ENCODE measurements at regions not wholly inside any gene's neighbourhood (a gene's known extent, or its start where the extent isn't known, plus 50 kb on each side); places are given as distances from the start of the nearest gene placed in this dataset.

GRCh38 chr14:22168092-22168955, 420.7 kb downstream of the DAD1 start:
- ATAC-seq (no peak), DNase-seq (no peak)
- no peaks in the 10 kb centered on the region for H3K36me3 ChIP-seq
- H3K27ac ChIP-seq = no peak overlapping the region
- no peak overlapping the region for H3K4me3 ChIP-seq
- H3K4me1 ChIP-seq = no peaks in the 10 kb centered on the region
- H3K27me3 ChIP-seq = peaks cover 0 to 7% (median 3%) of the 10 kb centered on the region in 7 donors
- TF ChIP-seq CTCF (IDR thresholded peaks at IDR 0.05) = no peak
- WGBS, 2 donors = 82 to 85% methylated on average over 8 of the region's 8 CpGs
- intact Hi-C loops (cut with DNase I) = no loop called here
- H3K9me3 ChIP-seq = no peaks in the 10 kb centered on the region

- intact Hi-C loops (cut with DNase I) = no loop called here
- no peak overlapping the region for H3K4me3 ChIP-seq
- H3K36me3 ChIP-seq = no peaks in the 10 kb centered on the region
- DNase-seq (no peak), ATAC-seq (no peak)
- H3K4me1 ChIP-seq = no peaks in the 10 kb centered on the region
- WGBS, 2 donors = 50 to 51% methylated on average over 3 of the region's 3 CpGs
- no peak overlapping the region for H3K27ac ChIP-seq
- H3K9me3 ChIP-seq = no peaks in the 10 kb centered on the region
- peaks cover 0 to 7% (median 3%) of the 10 kb centered on the region in 7 donors for H3K27me3 ChIP-seq
- TF ChIP-seq CTCF (IDR thresholded peaks at IDR 0.05) = no peak
Measured at GRCh38 chr14:22164616-22165015, 424.4 kb downstream of the DAD1 start.

- peak in 3 of 9 donors; percentile 15 to 31 (median 27) for TF ChIP-seq CTCF (IDR thresholded peaks at IDR 0.05)
- Histone ChIP-seq H3K36me3 (no peaks in the 10 kb centered on the region), H3K9me3 (no peaks in the 10 kb centered on the region), H3K4me1 (no peaks in the 10 kb centered on the region), H3K27ac (no peak overlapping the region), H3K27me3 (peaks cover 0 to 7% (median 3%) of the 10 kb centered on the region in 7 donors), H3K4me3 (no peak overlapping the region)
- DNase-seq (no peak), ATAC-seq (no peak)
- intact Hi-C loops (cut with DNase I) = no loop called here
Measured at GRCh38 chr14:22163051-22163450, 426.0 kb downstream of the DAD1 start.

- no peaks in the 10 kb centered on the region for H3K9me3 ChIP-seq
- H3K36me3 ChIP-seq = no peaks in the 10 kb centered on the region
- H3K27me3 ChIP-seq = peaks cover 0 to 7% (median 0%) of the 10 kb centered on the region in 7 donors
- WGBS, 2 donors = 66 to 74% methylated on average over 2 of the region's 2 CpGs
- no peak overlapping the region for H3K27ac ChIP-seq
- no peaks in the 10 kb centered on the region for H3K4me1 ChIP-seq
- no peak overlapping the region for H3K4me3 ChIP-seq
- ATAC-seq = no peak
- TF ChIP-seq CTCF (IDR thresholded peaks at IDR 0.05) = no peak
- no peak for DNase-seq
- intact Hi-C loops (cut with DNase I) = no loop called here
Measured at GRCh38 chr14:22159957-22160356, 429.1 kb downstream of the DAD1 start.
